H1 (cell line): ENCODE measurements at regions not wholly inside any gene's neighbourhood (a gene's known extent, or its start where the extent isn't known, plus 50 kb on each side); places are given as distances from the start of the nearest gene placed in this dataset.
"Not testable (repeated sequence)": the region's sequence is repeated elsewhere in the genome, so short reads cannot be mapped to it uniquely, and the experiment has no call there.

Experiments
- CTCF ChIA-PET: fragments of 300-600 bp; sonication (Branson Sonifier 250); formaldehyde crosslinking; loops from one replicate; lab custom pipeline; 2021; ENCODE audit not compliant: partially characterized antibody; lab: Charles Lee
- POLR2A ChIA-PET: fragments of 300-600 bp; sonication (Branson Sonifier 250); formaldehyde crosslinking; loops from one replicate; lab custom pipeline; 2021; ENCODE audit warnings: inconsistent platforms; ENCODE audit not compliant: partially characterized antibody; lab: Charles Lee
- DNase-seq, 2 experiments: peaks; one replicate each; pipeline versions ENCODE4 v3.0.0 to v3.0.0-alpha.2; 2010 to 2022; ENCODE audit warnings: low spot score in 2 of 2, low read depth in 1 of 2, mixed read lengths in 1 of 2
- FAIRE-seq: peaks from 2 replicates; lab custom pipeline; 2011; peaks lifted over from hg19 to GRCh38; lab: Jason Lieb, UNC
- H2AFZ ChIP-seq: 2 replicates; pipeline ENCODE4 v1.8.1; 2012; ENCODE audit warnings: low read length, inconsistent platforms
- H2AK5ac ChIP-seq: 2 replicates; pipeline ENCODE4 v1.6.1; 2013; ENCODE audit warnings: low read depth, low read length
- H2BK120ac ChIP-seq: replicated peaks from 2 replicates; pipeline ENCODE3; 2013; ENCODE audit warnings: low read depth, low read length, inconsistent platforms
- H2BK12ac ChIP-seq: 2 replicates; pipeline ENCODE4 v1.6.1; 2013; ENCODE audit warnings: low read depth, low read length
- H2BK15ac ChIP-seq: 2 replicates; pipeline ENCODE4 v1.6.1; 2013; ENCODE audit warnings: low read length
- H2BK20ac ChIP-seq: 2 replicates; pipeline ENCODE4 v1.6.1; 2013; ENCODE audit warnings: low read length
- H2BK5ac ChIP-seq: 2 replicates; pipeline ENCODE4 v1.6.1; 2013; ENCODE audit warnings: low read depth, low read length
- H3K14ac ChIP-seq: 2 replicates; pipeline ENCODE4 v1.6.1; 2013; ENCODE audit warnings: inconsistent platforms; ENCODE audit not compliant: insufficient read length
- H3K18ac ChIP-seq: 2 replicates; pipeline ENCODE4 v1.6.1; 2013; ENCODE audit warnings: low read length; ENCODE audit errors: extremely low read depth
- H3K23ac ChIP-seq: 2 replicates; pipeline ENCODE4 v1.6.1; 2013; ENCODE audit warnings: inconsistent platforms; ENCODE audit not compliant: insufficient read length
- H3K23me2 ChIP-seq: 2 replicates; pipeline ENCODE4 v1.6.1; 2013; ENCODE audit warnings: low read depth, low read length
- H3K27ac ChIP-seq: 2 replicates; pipeline ENCODE4 v1.6.1; 2011; ENCODE audit warnings: low read depth, low read length, inconsistent platforms
- H3K27me3 ChIP-seq, 4 experiments: replicated peaks in 1 of 4; 1 replicate in 1 of 4; 2 replicates in 3 of 4; pipeline versions ENCODE4 v1.6.1 to v1.8.1; 2011 to 2013; ENCODE audit warnings: low read length in 3 of 4, mild to moderate bottlenecking in 3 of 4, inconsistent platforms in 2 of 4, mixed read lengths in 2 of 4, moderate library complexity in 1 of 4; ENCODE audit not compliant: control insufficient read depth in 3 of 4, insufficient read depth in 3 of 4; ENCODE audit errors: extremely low read depth in 1 of 4
- H3K36me3 ChIP-seq, 4 experiments: 2 replicates each; pipeline versions ENCODE4 v1.6.1 to v1.8.1; 2011 to 2013; ENCODE audit warnings: mild to moderate bottlenecking in 4 of 4, low read length in 3 of 4, moderate library complexity in 2 of 4, control low read depth in 1 of 4, inconsistent platforms in 1 of 4; ENCODE audit not compliant: insufficient read depth in 4 of 4, control insufficient read depth in 2 of 4
- H3K4ac ChIP-seq: replicated peaks from 2 replicates; pipeline ENCODE3; 2013; ENCODE audit warnings: low read length, low read depth, mixed read lengths, inconsistent platforms; ENCODE audit not compliant: insufficient read length
- H3K4me1 ChIP-seq, 4 experiments: replicated peaks in 1 of 4; 1 replicate in 1 of 4; 2 replicates in 3 of 4; pipeline versions ENCODE4 v1.6.1 to v1.8.1; 2011 to 2013; ENCODE audit warnings: low read length in 3 of 4, inconsistent platforms in 2 of 4, mixed read lengths in 1 of 4; ENCODE audit not compliant: insufficient read depth in 4 of 4, control insufficient read depth in 3 of 4
- H3K4me2 ChIP-seq, 2 experiments: 2 replicates each; pipeline versions ENCODE4 v1.6.1 to v1.8.1; 2011 to 2013; ENCODE audit warnings: low read depth in 2 of 2, low read length in 2 of 2, control low read depth in 1 of 2, inconsistent platforms in 1 of 2, mild to moderate bottlenecking in 1 of 2; ENCODE audit not compliant: insufficient read depth in 1 of 2
- H3K4me3 ChIP-seq, 4 experiments: fragments of 200-600, 300-600 bp in 1 of 4; sonication (generic), shearing (Covaris generic), sonication (Bioruptor Twin) in 1 of 4; 2 replicates each; pipeline versions ENCODE4 v1.5.1 to v1.8.1; 2011 to 2016; ENCODE audit warnings: low read length in 4 of 4, low read depth in 3 of 4, control low read depth in 2 of 4, inconsistent platforms in 2 of 4, mild to moderate bottlenecking in 2 of 4, mixed read lengths in 1 of 4, moderate library complexity in 1 of 4; ENCODE audit not compliant: insufficient read depth in 2 of 4; ENCODE audit errors: extremely low read depth in 1 of 4
- H3K56ac ChIP-seq: replicated peaks from 2 replicates; pipeline ENCODE3; 2013; ENCODE audit warnings: low read depth, mild to moderate bottlenecking, mixed read lengths, low read length, inconsistent platforms; ENCODE audit not compliant: insufficient read length
- H3K79me1 ChIP-seq: 2 replicates; pipeline ENCODE4 v1.6.1; 2013; ENCODE audit warnings: low read depth, low read length, control low read depth
- H3K79me2 ChIP-seq, 2 experiments: 2 replicates each; pipeline versions ENCODE4 v1.6.1 to v1.8.1; 2012 to 2013; ENCODE audit warnings: low read length in 2 of 2, mild to moderate bottlenecking in 2 of 2, inconsistent platforms in 1 of 2; ENCODE audit not compliant: insufficient read depth in 2 of 2, control insufficient read depth in 1 of 2
- H3K9ac ChIP-seq, 4 experiments: replicated peaks in 1 of 4; 1 replicate in 1 of 4; 2 replicates in 3 of 4; pipeline versions ENCODE4 v1.6.1 to v1.8.1; 2011 to 2013; ENCODE audit warnings: low read depth in 3 of 4, low read length in 3 of 4, control low read depth in 2 of 4, mild to moderate bottlenecking in 2 of 4, moderate library complexity in 2 of 4, inconsistent platforms in 1 of 4; ENCODE audit errors: extremely low read depth in 1 of 4
- H3K9me3 ChIP-seq, 2 experiments: 2 replicates each; pipeline versions ENCODE4 v1.6.1 to v1.8.1; 2012 to 2013; ENCODE audit warnings: mild to moderate bottlenecking in 2 of 2, moderate library complexity in 2 of 2, control low read depth in 1 of 2, inconsistent platforms in 1 of 2, low read depth in 1 of 2, low read length in 1 of 2, mixed read lengths in 1 of 2; ENCODE audit not compliant: insufficient read depth in 2 of 2
- H4K20me1 ChIP-seq, 2 experiments: replicated peaks in 1 of 2; 2 replicates each; pipeline versions ENCODE3 to v1.8.1; 2011 to 2013; ENCODE audit warnings: inconsistent platforms in 2 of 2, low read length in 2 of 2, mild to moderate bottlenecking in 1 of 2; ENCODE audit not compliant: insufficient read depth in 2 of 2, control insufficient read depth in 1 of 2
- H4K5ac ChIP-seq: 2 replicates; pipeline ENCODE4 v1.6.1; 2013; ENCODE audit warnings: low read length, low read depth, mixed read lengths, inconsistent platforms; ENCODE audit not compliant: insufficient read length
- H4K8ac ChIP-seq: 2 replicates; pipeline ENCODE4 v1.8.0; 2013; ENCODE audit warnings: mild to moderate bottlenecking, moderate library complexity, low read length, inconsistent platforms; ENCODE audit not compliant: insufficient read depth; ENCODE audit errors: extremely low read depth
- H4K91ac ChIP-seq: replicated peaks from 2 replicates; pipeline ENCODE3; 2013; ENCODE audit warnings: low read length, mixed read lengths, inconsistent platforms; ENCODE audit not compliant: insufficient read length
- WGBS, 2 experiments: shearing (Covaris generic) in 1 of 2; methylation state at CpG; one replicate each; pipeline versions ENCODE4 v1.1.6 to v1.1.7; 2013 to 2015; ENCODE audit warnings: low lambda C conversion rate in 2 of 2, mixed read lengths in 2 of 2, inconsistent platforms in 1 of 2, low coverage in 1 of 2, missing lambda C conversion rate in 1 of 2; ENCODE audit not compliant: insufficient replicate concordance in 2 of 2, insufficient coverage in 1 of 2, insufficient read length in 1 of 2; ENCODE audit errors: extremely low coverage in 1 of 2, missing lambda C conversion rate in 1 of 2; 5-methylcytosine and 5-hydroxymethylcytosine counted together

- H3K9me3 ChIP-seq, H2AK5ac ChIP-seq, H3K23me2 ChIP-seq, H3K36me3 ChIP-seq, H3K79me1 ChIP-seq, H3K23ac ChIP-seq, H4K20me1 ChIP-seq, H3K27me3 ChIP-seq, H2BK15ac ChIP-seq, H4K8ac ChIP-seq, H3K27ac ChIP-seq, FAIRE-seq, H4K5ac ChIP-seq, H2BK5ac ChIP-seq, H3K4me3 ChIP-seq, POLR2A ChIA-PET, H3K14ac ChIP-seq, H2BK12ac ChIP-seq, H2AFZ ChIP-seq, H2BK120ac ChIP-seq, H3K9ac ChIP-seq, H2BK20ac ChIP-seq, H3K56ac ChIP-seq, H4K91ac ChIP-seq, DNase-seq, H3K4ac ChIP-seq, H3K4me1 ChIP-seq, H3K79me2 ChIP-seq, CTCF ChIA-PET, H3K18ac ChIP-seq, H3K4me2 ChIP-seq: not testable (repeated sequence)
- 67% methylated on average over 1 of the region's 1 CpG; no CpG with 5 or more reads in 1 of the 2 experiments for WGBS, 2 experiments
Observed at GRCh38 chr7:66455432-66455831, 173.2 kb upstream of the KCTD7 start.

- H3K23me2 ChIP-seq, H3K4ac ChIP-seq, H4K5ac ChIP-seq, H2BK12ac ChIP-seq, H3K79me1 ChIP-seq, H3K23ac ChIP-seq, H3K27me3 ChIP-seq, H2BK5ac ChIP-seq, H2AFZ ChIP-seq, H3K36me3 ChIP-seq, H4K20me1 ChIP-seq, H3K4me3 ChIP-seq, H2BK15ac ChIP-seq, H3K27ac ChIP-seq, H3K56ac ChIP-seq, FAIRE-seq, H3K79me2 ChIP-seq, DNase-seq, H2BK20ac ChIP-seq, H3K4me1 ChIP-seq, H4K8ac ChIP-seq, CTCF ChIA-PET, H2BK120ac ChIP-seq, H3K18ac ChIP-seq, H4K91ac ChIP-seq, POLR2A ChIA-PET, H3K9ac ChIP-seq, H3K9me3 ChIP-seq, H2AK5ac ChIP-seq, H3K4me2 ChIP-seq, H3K14ac ChIP-seq: not testable (repeated sequence)
- 90% methylated on average over 2 of the region's 2 CpGs; no CpG with 5 or more reads in 1 of the 2 experiments for WGBS, 2 experiments
Observed at GRCh38 chr7:66456431-66456830, 172.2 kb upstream of the KCTD7 start.
